Fibroblast of skin of right quadriceps (primary cell): ENCODE measurements at regions not wholly inside any gene's neighbourhood (a gene's known extent, or its start where the extent isn't known, plus 50 kb on each side); places are given as distances from the start of the nearest gene placed in this dataset.

Source experiments
- DNase-seq: peaks from one replicate; pipeline ENCODE4 v3.0.0-alpha.2; 2013

- no peak for DNase-seq
Measured at GRCh38 chr16:47967374-47967773, 188.4 kb downstream of the ABCC12 start.

- no peak for DNase-seq
Measured at GRCh38 chr16:47966325-47966724, 189.5 kb downstream of the ABCC12 start.

GRCh38 chr16:47965439-47965838, 190.4 kb downstream of the ABCC12 start:
- peak; percentile 27 for DNase-seq

- no peak for DNase-seq
Measured at GRCh38 chr16:47958726-47959125, 197.1 kb downstream of the ABCC12 start.

- no peak for DNase-seq
Measured at GRCh38 chr16:47956916-47957315, 198.9 kb downstream of the ABCC12 start.

- DNase-seq: no peak
Measured at GRCh38 chr16:47949714-47950113, 206.1 kb downstream of the ABCC12 start.

- DNase-seq: no peak
Measured at GRCh38 chr16:47949276-47949675, 206.5 kb downstream of the ABCC12 start.

- DNase-seq: no peak
Measured at GRCh38 chr16:47947723-47948122, 208.1 kb downstream of the ABCC12 start.

- no peak for DNase-seq
Measured at GRCh38 chr16:47946092-47946491, 209.7 kb downstream of the ABCC12 start.

- no peak for DNase-seq
Measured at GRCh38 chr16:47944589-47944988, 211.2 kb downstream of the ABCC12 start.

- no peak for DNase-seq
Measured at GRCh38 chr16:47943235-47943634, 212.6 kb downstream of the ABCC12 start.

GRCh38 chr16:47940466-47940865, 215.3 kb downstream of the ABCC12 start:
- no peak for DNase-seq

- no peak for DNase-seq
Measured at GRCh38 chr16:47939680-47940079, 216.1 kb downstream of the ABCC12 start.

GRCh38 chr16:47938272-47938671, 217.5 kb downstream of the ABCC12 start:
- no peak for DNase-seq

- no peak for DNase-seq
Measured at GRCh38 chr16:47928008-47928407, 227.8 kb downstream of the ABCC12 start.

- no peak for DNase-seq
Measured at GRCh38 chr16:47927330-47927729, 228.5 kb downstream of the ABCC12 start.

GRCh38 chr16:47925811-47926460, 229.9 kb downstream of the ABCC12 start:
- DNase-seq: peak; percentile 2

- no peak for DNase-seq
Measured at GRCh38 chr16:47924950-47925349, 230.8 kb downstream of the ABCC12 start.

- no peak for DNase-seq
Measured at GRCh38 chr16:47921535-47921934, 234.3 kb downstream of the ABCC12 start.

- no peak for DNase-seq
Measured at GRCh38 chr16:47920709-47921108, 235.1 kb downstream of the ABCC12 start.

- DNase-seq: no peak
Measured at GRCh38 chr16:47917118-47917517, 238.7 kb downstream of the ABCC12 start.

- DNase-seq: no peak
Measured at GRCh38 chr16:47916266-47916665, 239.5 kb downstream of the ABCC12 start.

GRCh38 chr16:47907109-47907508, 248.7 kb downstream of the ABCC12 start:
- DNase-seq: no peak

- DNase-seq: peak; percentile 45
Measured at GRCh38 chr16:47905771-47906170, 250.0 kb downstream of the ABCC12 start.

- no peak for DNase-seq
Measured at GRCh38 chr16:47904691-47905090, 251.1 kb downstream of the ABCC12 start.
